CD14-positive monocyte (primary cell): ENCODE measurements at regions not wholly inside any gene's neighbourhood (a gene's known extent, or its start where the extent isn't known, plus 50 kb on each side); places are given as distances from the start of the nearest gene placed in this dataset.
"Not testable (repeated sequence)": the region's sequence is repeated elsewhere in the genome, so short reads cannot be mapped to it uniquely, and the experiment has no call there.

Experiments
- DNase-seq, 3 donors: peaks; one replicate each; pipeline ENCODE4 v3.0.0-alpha.2; 2011 to 2022
- H2AFZ ChIP-seq: 2 replicates; pipeline ENCODE4 v1.6.0; 2012; ENCODE audit warnings: mild to moderate bottlenecking, low read depth, low read length, inconsistent platforms; ENCODE audit not compliant: insufficient read depth, poor library complexity, severe bottlenecking
- H3K27ac ChIP-seq, 2 donors: 1 replicate in 1 of 2; 2 replicates in 1 of 2; pipeline ENCODE4 v1.5.1; 2012 to 2013; ENCODE audit warnings: low read length in 2 of 2, control low read depth in 1 of 2, inconsistent platforms in 1 of 2, low read depth in 1 of 2, mild to moderate bottlenecking in 1 of 2
- H3K27me3 ChIP-seq, 2 donors: one replicate each; pipeline versions ENCODE4 v1.6.0 to v1.6.1; 2011 to 2013; ENCODE audit warnings: low read length in 2 of 2; ENCODE audit not compliant: control insufficient read depth in 2 of 2, insufficient read depth in 2 of 2
- H3K36me3 ChIP-seq, 2 donors: replicated peaks in 1 of 2; 1 replicate in 1 of 2; 2 replicates in 1 of 2; pipeline versions ENCODE4 v1.5.1 to v1.6.1; 2012 to 2013; ENCODE audit warnings: low read length in 2 of 2, control low read depth in 1 of 2, inconsistent platforms in 1 of 2, mild to moderate bottlenecking in 1 of 2; ENCODE audit not compliant: insufficient read depth in 2 of 2, control insufficient read depth in 1 of 2
- H3K4me1 ChIP-seq, 2 donors: 1 replicate in 1 of 2; 2 replicates in 1 of 2; pipeline versions ENCODE4 v1.5.1 to v1.6.1; 2012 to 2013; ENCODE audit warnings: low read length in 2 of 2, control low read depth in 1 of 2, inconsistent platforms in 1 of 2, mild to moderate bottlenecking in 1 of 2, moderate library complexity in 1 of 2; ENCODE audit not compliant: insufficient read depth in 2 of 2, control insufficient read depth in 1 of 2
- H3K4me2 ChIP-seq: replicated peaks from 2 replicates; pipeline ENCODE3; 2012; ENCODE audit warnings: low read length, moderate library complexity, mild to moderate bottlenecking; ENCODE audit not compliant: poor library complexity, severe bottlenecking; ENCODE audit errors: extremely low read depth
- H3K4me3 ChIP-seq, 3 experiments: fragments of 200-600 bp in 1 of 3; sonication (generic) in 1 of 3; replicated peaks in 1 of 3; 1 replicate in 2 of 3; 2 replicates in 1 of 3; pipeline ENCODE4 v1.5.1; 2011 to 2013; ENCODE audit warnings: low read length in 3 of 3, mild to moderate bottlenecking in 3 of 3, control low read depth in 2 of 3, low read depth in 2 of 3, inconsistent platforms in 1 of 3, moderate library complexity in 1 of 3
- H3K79me2 ChIP-seq: 2 replicates; pipeline ENCODE4 v1.6.0; 2012; ENCODE audit warnings: mild to moderate bottlenecking, control low read depth, inconsistent platforms, low read length, moderate library complexity; ENCODE audit not compliant: insufficient read depth
- H3K9ac ChIP-seq: 2 replicates; pipeline ENCODE4 v1.6.0; 2017; ENCODE audit warnings: low read length, mild to moderate bottlenecking; ENCODE audit not compliant: insufficient read depth, poor library complexity, severe bottlenecking
- H3K9me3 ChIP-seq, 2 donors: replicated peaks in 1 of 2; 1 replicate in 1 of 2; 2 replicates in 1 of 2; pipeline versions ENCODE4 v1.5.1 to v1.6.1; 2012 to 2013; ENCODE audit warnings: low read length in 2 of 2, control low read depth in 1 of 2; ENCODE audit not compliant: control insufficient read depth in 1 of 2, insufficient read depth in 1 of 2
- H4K20me1 ChIP-seq: 2 replicates; pipeline ENCODE4 v1.6.0; 2012; ENCODE audit warnings: mild to moderate bottlenecking, low read length, control low read depth, moderate library complexity; ENCODE audit not compliant: insufficient read depth
- H3K27ac Mint-ChIP-seq, 7 donors: one replicate each; pipeline ENCODE4 v1.8.0; 2020; ENCODE audit warnings: mild to moderate bottlenecking in 7 of 7, mixed read lengths in 7 of 7, moderate library complexity in 6 of 7, inconsistent platforms in 2 of 7
- H3K27me3 Mint-ChIP-seq, 3 donors: one replicate each; pipeline ENCODE4 v1.8.0; 2021 to 2022; ENCODE audit warnings: low read depth in 3 of 3, mild to moderate bottlenecking in 3 of 3, mixed read lengths in 3 of 3, moderate library complexity in 3 of 3, inconsistent platforms in 1 of 3
- H3K36me3 Mint-ChIP-seq, 2 donors: one replicate each; pipeline ENCODE4 v1.8.0; 2020; ENCODE audit warnings: mixed read lengths in 2 of 2, inconsistent platforms in 1 of 2, mild to moderate bottlenecking in 1 of 2
- H3K4me1 Mint-ChIP-seq: one replicate; pipeline ENCODE4 v1.8.0; 2020; ENCODE audit warnings: mild to moderate bottlenecking, mixed read lengths
- H3K4me3 Mint-ChIP-seq, 2 donors: one replicate each; pipeline ENCODE4 v1.8.0; 2020; ENCODE audit warnings: mild to moderate bottlenecking in 2 of 2, mixed read lengths in 2 of 2, moderate library complexity in 1 of 2
- H3K9me3 Mint-ChIP-seq, 7 donors: one replicate each; pipeline ENCODE4 v1.8.0; 2020 to 2022; ENCODE audit warnings: mixed read lengths in 7 of 7, mild to moderate bottlenecking in 6 of 7, moderate library complexity in 6 of 7, inconsistent platforms in 2 of 7
- CTCF ChIP-seq: fragments of 200-600 bp; IDR thresholded peaks from one replicate; pipeline ENCODE4 v1.8.0; 2022; ENCODE audit warnings: antibody characterized with exemption, mild to moderate bottlenecking
- WGBS: methylation state at CpG from one replicate; pipeline ENCODE4 v1.1.5; 2013; ENCODE audit warnings: missing lambda C conversion rate; ENCODE audit not compliant: insufficient coverage; 5-methylcytosine and 5-hydroxymethylcytosine counted together
- intact Hi-C, 2 donors: fragments of 100-400 bp; cut with micrococcal nuclease; formaldehyde crosslinking; loops; one replicate each; pipeline versions ENCODE4 v1.15.0 to v1.15.1; 2023

- no peaks in the 10 kb centered on the region for H3K79me2 ChIP-seq
- WGBS, result no CpG with 5 or more reads among the region's 6 CpGs
- no peaks in the 10 kb centered on the region for H3K9me3 ChIP-seq
- Mint-ChIP-seq H3K4me3 (no peak overlapping the region), H3K36me3 (no peaks in the 10 kb centered on the region), H3K9me3 (peaks cover 0 to 2% (median 0%) of the 10 kb centered on the region in 7 donors), H3K27me3 (peaks cover 1 to 4% (median 2%) of the 10 kb centered on the region in 3 donors), H3K4me1 (no peaks in the 10 kb centered on the region), H3K27ac (no peak overlapping the region)
- H3K4me2 ChIP-seq, result no peak overlapping the region
- no peaks in the 10 kb centered on the region for H3K27me3 ChIP-seq
- intact Hi-C loops, result no loop called here
- no peak for DNase-seq
- no peak for TF ChIP-seq CTCF
- no peak overlapping the region for H3K9ac ChIP-seq
- no peak overlapping the region for H3K27ac ChIP-seq
- no peak overlapping the region for H2AFZ ChIP-seq
- H3K4me3 ChIP-seq, result no peak overlapping the region
- H4K20me1 ChIP-seq, result no peaks in the 10 kb centered on the region
- H3K4me1 ChIP-seq, result no peaks in the 10 kb centered on the region
- H3K36me3 ChIP-seq, result no peaks in the 10 kb centered on the region
Observed at GRCh38 chr16:75820672-75821071, 94.4 kb upstream of the CPHXL start.

GRCh38 chr16:75821117-75821516 lies 94.8 kb upstream of the CPHXL start:
- Histone ChIP-seq H3K27me3 (no peaks in the 10 kb centered on the region), H3K4me3 (no peak overlapping the region), H3K27ac (no peak overlapping the region), H3K4me1 (no peaks in the 10 kb centered on the region), H3K36me3 (no peaks in the 10 kb centered on the region), H4K20me1 (no peaks in the 10 kb centered on the region), H3K9ac (no peak overlapping the region), H3K4me2 (no peak overlapping the region), H3K9me3 (no peaks in the 10 kb centered on the region), H3K79me2 (no peaks in the 10 kb centered on the region), H2AFZ (no peak overlapping the region)
- H3K4me1 Mint-ChIP-seq, result no peaks in the 10 kb centered on the region
- peaks cover 0 to 4% (median 0%) of the 10 kb centered on the region in 7 donors for H3K9me3 Mint-ChIP-seq
- no peak for DNase-seq
- no peaks in the 10 kb centered on the region for H3K36me3 Mint-ChIP-seq
- TF ChIP-seq CTCF, result no peak
- H3K27ac Mint-ChIP-seq, result no peak overlapping the region
- peaks cover 1 to 4% (median 2%) of the 10 kb centered on the region in 3 donors for H3K27me3 Mint-ChIP-seq
- 71% methylated on average over 1 of the region's 3 CpGs for WGBS
- intact Hi-C loops, result no loop called here
- no peak overlapping the region for H3K4me3 Mint-ChIP-seq

- H3K27ac Mint-ChIP-seq, H3K4me1 ChIP-seq, H3K27ac ChIP-seq, H3K27me3 ChIP-seq, H3K4me3 ChIP-seq, H3K36me3 Mint-ChIP-seq, H3K79me2 ChIP-seq, H3K4me2 ChIP-seq, H3K4me3 Mint-ChIP-seq, H3K9me3 ChIP-seq, H3K27me3 Mint-ChIP-seq, DNase-seq, H3K9ac ChIP-seq, H2AFZ ChIP-seq, H4K20me1 ChIP-seq, intact Hi-C loops, H3K4me1 Mint-ChIP-seq, H3K36me3 ChIP-seq: not testable (repeated sequence)
- peaks cover 0 to 16% (median 9%) of the 10 kb centered on the region in 7 donors for H3K9me3 Mint-ChIP-seq
- WGBS, result 100% methylated on average over 1 of the region's 6 CpGs
Observed at GRCh38 chr16:75825750-75826149, 99.5 kb upstream of the CPHXL start.
